Mucosa of rectum (tissue), 2 donors: ENCODE measurements at regions not wholly inside any gene's neighbourhood (a gene's known extent, or its start where the extent isn't known, plus 50 kb on each side); places are given as distances from the start of the nearest gene placed in this dataset.

Source experiments
- H3K27ac ChIP-seq, 2 donors: one replicate each; pipeline ENCODE4 v1.7.0; 2013; ENCODE audit warnings: inconsistent platforms in 2 of 2, low read depth in 2 of 2, low read length in 2 of 2
- H3K27me3 ChIP-seq, 2 donors: one replicate each; pipeline ENCODE4 v1.7.0; 2013; ENCODE audit warnings: low read length in 2 of 2; ENCODE audit not compliant: control insufficient read depth in 2 of 2, insufficient read depth in 2 of 2
- H3K36me3 ChIP-seq, 2 donors: one replicate each; pipeline ENCODE4 v1.7.0; 2013; ENCODE audit warnings: low read length in 2 of 2; ENCODE audit not compliant: control insufficient read depth in 2 of 2, insufficient read depth in 2 of 2
- H3K4me1 ChIP-seq, 2 donors: one replicate each; pipeline ENCODE4 v1.7.0; 2013; ENCODE audit warnings: low read length in 2 of 2, mild to moderate bottlenecking in 1 of 2; ENCODE audit not compliant: control insufficient read depth in 2 of 2, insufficient read depth in 2 of 2
- H3K4me3 ChIP-seq, 2 donors: one replicate each; pipeline ENCODE4 v1.7.0; 2013; ENCODE audit warnings: low read length in 2 of 2
- H3K9ac ChIP-seq, 2 donors: one replicate each; pipeline ENCODE4 v1.7.0; 2013; ENCODE audit warnings: low read length in 2 of 2, low read depth in 1 of 2, mild to moderate bottlenecking in 1 of 2
- H3K9me3 ChIP-seq, 2 donors: one replicate each; pipeline ENCODE4 v1.7.0; 2013; ENCODE audit warnings: low read length in 2 of 2; ENCODE audit not compliant: control insufficient read depth in 2 of 2
- donor health status: healthy.
- donor health status: Normal muscosa, but diverticular disease.

DNA sequence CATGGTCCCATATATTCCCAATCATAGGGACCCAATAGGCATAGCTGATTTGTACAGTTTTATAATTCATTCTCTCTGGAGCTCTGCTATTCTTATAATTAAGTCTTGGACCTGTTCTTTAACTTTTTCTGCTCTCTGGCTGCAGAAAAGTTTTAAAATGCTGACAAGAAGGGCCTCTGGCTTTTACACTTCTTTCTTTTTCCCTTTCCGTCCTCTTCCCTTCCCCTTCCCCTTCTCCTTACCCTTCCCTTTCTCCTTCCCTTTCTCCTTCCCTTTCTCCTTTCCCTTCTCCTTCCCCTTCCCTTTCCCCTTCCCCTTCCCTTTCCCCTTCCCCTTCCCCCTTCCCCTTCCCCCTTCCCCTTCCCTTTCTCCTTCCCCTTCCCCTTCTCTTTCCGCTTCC lies 101.3 kb upstream of the TPK1 start:
- Histone ChIP-seq H3K27me3 (no peaks in the 10 kb centered on the region), H3K4me1 (no peaks in the 10 kb centered on the region), H3K4me3 (no peak overlapping the region), H3K9me3 (no peaks in the 10 kb centered on the region), H3K27ac (no peak overlapping the region), H3K9ac (no peak overlapping the region), H3K36me3 (no peaks in the 10 kb centered on the region)

DNA sequence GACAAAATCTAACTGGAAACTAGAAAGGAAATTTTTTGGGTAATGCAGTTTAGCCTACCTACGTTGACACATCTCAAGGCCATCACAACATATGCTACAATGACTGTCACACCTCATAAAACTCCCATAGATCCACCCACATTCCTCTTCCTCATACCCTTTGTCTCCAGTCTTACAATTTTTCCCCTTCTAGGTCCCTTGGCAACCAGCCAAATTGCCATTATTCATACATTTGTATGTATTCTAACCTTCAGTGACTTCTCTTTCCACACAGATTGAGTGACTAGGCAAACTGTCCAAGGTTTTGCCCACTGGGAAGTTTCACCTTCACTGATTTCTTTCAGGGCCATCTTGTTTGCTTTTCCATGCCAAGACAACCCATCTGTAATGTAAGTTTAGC lies 100.5 kb upstream of the TPK1 start:
- H3K4me1 ChIP-seq, result no peaks in the 10 kb centered on the region
- no peak overlapping the region for H3K4me3 ChIP-seq
- H3K27me3 ChIP-seq, result no peaks in the 10 kb centered on the region
- H3K36me3 ChIP-seq, result no peaks in the 10 kb centered on the region
- H3K9ac ChIP-seq, result no peak overlapping the region
- H3K27ac ChIP-seq, result no peak overlapping the region
- H3K9me3 ChIP-seq, result no peaks in the 10 kb centered on the region

DNA sequence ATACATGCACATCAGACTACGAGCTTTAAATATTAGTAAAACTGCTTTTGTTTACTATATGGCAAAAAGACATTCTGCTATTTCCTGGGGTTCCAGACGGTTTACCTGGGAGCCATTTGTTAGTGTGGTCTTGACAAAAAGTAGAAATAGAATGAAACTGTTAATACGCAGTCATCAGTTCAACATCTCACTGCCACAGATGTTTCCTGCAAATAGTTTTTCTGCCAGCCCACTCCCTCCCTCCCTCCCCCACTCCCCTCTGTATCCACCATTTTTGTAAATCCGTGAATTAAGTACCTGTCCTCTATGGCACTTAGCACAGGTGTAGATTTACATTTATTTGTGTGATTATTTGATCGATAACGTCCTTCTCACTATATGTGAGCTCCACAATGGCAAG lies 74.6 kb upstream of the TPK1 start:
- Histone ChIP-seq H3K9me3 (no peaks in the 10 kb centered on the region), H3K4me1 (peaks cover 0 to 3% of the 10 kb centered on the region in 2 donors), H3K27me3 (no peaks in the 10 kb centered on the region), H3K9ac (no peak overlapping the region), H3K36me3 (no peaks in the 10 kb centered on the region), H3K27ac (no peak overlapping the region), H3K4me3 (no peak overlapping the region)

DNA sequence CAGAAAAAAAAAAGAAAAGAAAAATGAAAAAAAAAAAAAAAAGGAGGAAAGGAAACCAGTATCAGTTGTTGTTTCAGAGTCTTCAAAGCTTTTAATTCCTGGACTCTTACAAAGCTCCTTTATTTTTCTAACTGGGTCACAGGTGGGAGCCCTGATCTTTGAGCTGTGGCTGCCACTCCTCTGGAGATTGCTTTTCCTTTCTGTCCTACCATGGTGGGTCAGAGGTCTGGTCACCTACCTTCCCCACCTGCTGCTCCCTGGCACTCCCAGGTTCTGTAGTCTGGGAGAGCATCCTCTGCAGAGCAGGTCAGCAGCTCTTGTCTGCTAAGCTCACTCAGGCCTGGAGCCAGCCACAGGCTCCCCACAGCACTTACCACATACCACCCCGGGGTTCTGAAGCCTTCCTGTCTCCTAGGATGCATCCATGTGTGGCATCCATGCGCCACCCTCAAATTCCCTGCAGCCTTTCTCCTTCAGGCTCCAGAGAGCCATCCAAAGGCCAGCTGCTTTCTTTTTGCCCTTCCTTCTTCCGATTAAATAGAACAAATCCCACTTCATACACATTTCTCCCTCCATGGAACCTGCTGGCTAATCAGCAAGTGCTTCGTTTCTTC lies 73.2 kb upstream of the TPK1 start:
- no peak overlapping the region for H3K4me3 ChIP-seq

DNA sequence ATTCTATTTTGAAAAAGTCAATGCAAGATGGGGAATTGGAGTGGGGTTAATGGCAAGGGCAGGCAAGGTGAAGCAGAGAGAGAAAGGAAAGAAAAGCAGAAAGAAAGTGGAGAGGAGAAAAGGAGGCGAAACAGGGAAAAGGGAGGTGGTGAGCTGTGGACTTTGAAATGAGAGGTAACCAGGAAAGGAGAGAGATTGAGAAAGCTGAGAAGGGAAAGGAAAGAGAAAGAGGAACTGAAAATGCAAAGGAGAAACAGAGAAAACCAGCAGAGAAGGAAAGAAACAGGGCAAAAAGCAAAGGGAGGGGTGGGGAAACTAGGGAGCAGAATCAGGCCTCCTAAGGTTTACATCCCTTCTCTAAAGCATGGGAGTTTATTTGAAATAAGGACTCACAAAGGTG lies 72.5 kb upstream of the TPK1 start:
- Histone ChIP-seq H3K27me3 (no peaks in the 10 kb centered on the region), H3K4me1 (peaks cover 0 to 3% of the 10 kb centered on the region in 2 donors), H3K9me3 (no peaks in the 10 kb centered on the region), H3K27ac (no peak overlapping the region), H3K36me3 (no peaks in the 10 kb centered on the region), H3K9ac (no peak overlapping the region), H3K4me3 (no peak overlapping the region)

More for the DNA sequence above, 73.2 kb upstream of the TPK1 start:
- H3K36me3 ChIP-seq, result no peaks in the 10 kb centered on the region
- no peak overlapping the region for H3K9ac ChIP-seq
- H3K4me1 ChIP-seq, result peaks cover 0 to 3% of the 10 kb centered on the region in 2 donors
- no peak overlapping the region for H3K27ac ChIP-seq
- H3K27me3 ChIP-seq, result no peaks in the 10 kb centered on the region
- no peaks in the 10 kb centered on the region for H3K9me3 ChIP-seq

DNA sequence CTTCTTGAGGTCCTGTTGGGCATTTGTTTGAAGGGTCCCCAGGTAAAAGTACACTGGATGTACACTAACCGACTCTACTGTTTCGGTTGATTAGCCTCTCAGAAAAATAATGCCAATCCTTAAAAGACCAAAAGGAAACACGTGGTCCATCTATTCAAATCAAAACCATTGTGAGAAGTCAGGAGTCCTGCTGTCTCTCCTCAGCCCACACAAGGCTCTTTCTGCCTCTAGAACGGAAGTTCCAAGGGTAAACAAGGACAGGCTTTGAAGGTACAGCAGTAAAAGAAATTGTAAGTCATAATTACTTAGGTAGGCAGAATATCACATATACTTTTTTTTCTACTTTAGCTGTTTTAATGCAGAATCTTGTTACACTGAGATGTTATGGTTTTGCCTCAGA lies 71.7 kb upstream of the TPK1 start:
- H3K4me1 ChIP-seq, result peaks cover 0 to 3% of the 10 kb centered on the region in 2 donors
- H3K4me3 ChIP-seq, result no peak overlapping the region
- H3K9ac ChIP-seq, result no peak overlapping the region
- no peak overlapping the region for H3K27ac ChIP-seq
- no peaks in the 10 kb centered on the region for H3K27me3 ChIP-seq
- no peaks in the 10 kb centered on the region for H3K9me3 ChIP-seq
- no peaks in the 10 kb centered on the region for H3K36me3 ChIP-seq

DNA sequence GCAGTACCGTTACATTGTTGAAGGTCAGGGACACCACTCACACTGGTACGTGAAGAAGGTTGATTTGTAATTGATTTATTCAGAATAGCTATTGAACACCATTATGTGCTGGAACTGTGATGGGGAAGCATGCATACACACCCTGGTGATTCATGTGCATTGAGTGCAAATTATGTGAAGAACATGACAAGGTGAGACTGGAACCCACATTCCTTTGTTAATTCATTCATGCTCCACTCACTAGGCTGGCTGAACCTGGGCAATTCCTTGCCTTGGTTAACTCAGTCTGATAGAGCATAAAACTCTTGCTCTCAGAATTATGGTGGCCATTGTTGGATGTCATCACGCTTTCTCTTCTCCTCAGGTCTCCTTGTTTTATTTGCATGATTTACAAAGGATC lies 67.3 kb upstream of the TPK1 start:
- Histone ChIP-seq H3K36me3 (no peaks in the 10 kb centered on the region), H3K4me3 (no peak overlapping the region), H3K27ac (no peak overlapping the region), H3K9ac (no peak overlapping the region), H3K27me3 (no peaks in the 10 kb centered on the region), H3K4me1 (no peaks in the 10 kb centered on the region), H3K9me3 (no peaks in the 10 kb centered on the region)

DNA sequence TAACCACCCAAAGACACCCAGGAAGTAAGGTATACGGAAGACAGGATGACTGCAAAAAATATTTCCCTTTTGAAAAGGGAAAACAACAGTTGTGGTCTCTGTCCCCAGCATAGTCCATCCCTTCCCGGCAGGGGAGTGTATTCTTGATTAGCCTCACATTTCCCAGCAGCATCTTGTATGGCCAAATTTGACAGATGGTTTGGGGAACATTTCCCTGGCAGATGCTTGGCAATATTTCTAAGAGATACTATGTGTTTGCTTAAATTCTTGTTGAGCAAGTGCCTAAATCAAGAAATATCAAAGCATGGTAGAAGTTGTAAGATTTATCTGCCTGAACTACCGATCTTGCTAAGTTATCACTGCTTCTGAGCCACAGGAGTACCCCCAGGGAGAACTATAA lies 56.9 kb upstream of the TPK1 start:
- no peaks in the 10 kb centered on the region for H3K36me3 ChIP-seq
- H3K4me1 ChIP-seq, result no peaks in the 10 kb centered on the region
- no peak overlapping the region for H3K9ac ChIP-seq
- H3K4me3 ChIP-seq, result no peak overlapping the region
- H3K27me3 ChIP-seq, result no peaks in the 10 kb centered on the region
- H3K9me3 ChIP-seq, result no peaks in the 10 kb centered on the region
- H3K27ac ChIP-seq, result no peak overlapping the region
